Bronchial epithelial cell (primary cell): ENCODE measurements at regions not wholly inside any gene's neighbourhood (a gene's known extent, or its start where the extent isn't known, plus 50 kb on each side); places are given as distances from the start of the nearest gene placed in this dataset.

Experiments
- DNase-seq: peaks from one replicate; pipeline ENCODE4 v3.0.0-alpha.2; 2010; ENCODE audit warnings: low read depth
- FAIRE-seq: peaks from 2 replicates; lab custom pipeline; 2011; peaks lifted over from hg19 to GRCh38; lab: Jason Lieb, UNC
- H3K27me3 ChIP-seq: 2 replicates; pipeline ENCODE4 v1.5.1; 2011; ENCODE audit warnings: low read length; ENCODE audit not compliant: control insufficient read depth, insufficient read depth
- H3K36me3 ChIP-seq: 2 replicates; pipeline ENCODE4 v1.5.1; 2011; ENCODE audit warnings: low read length; ENCODE audit not compliant: control insufficient read depth, insufficient read depth
- H3K4me3 ChIP-seq: 2 replicates; pipeline ENCODE4 v1.5.1; 2011; ENCODE audit warnings: mild to moderate bottlenecking, low read depth, low read length, control low read depth
- TF ChIP-seq, protein P1 (sequence below): IDR thresholded peaks from 2 replicates; pipeline ENCODE4 v1.5.1; 2011; ENCODE audit warnings: mild to moderate bottlenecking, moderate library complexity, low read length, control low read depth, inconsistent platforms; ENCODE audit not compliant: insufficient read depth, severe bottlenecking

GRCh38 chr2:37472959-37473358, 128.5 kb downstream of the QPCT start:
- DNase-seq (peak; percentile 88), FAIRE-seq (no peak)
- Histone ChIP-seq H3K36me3 (no peaks in the 10 kb centered on the region), H3K4me3 (no peak overlapping the region), H3K27me3 (no peaks in the 10 kb centered on the region)
- TF ChIP-seq, protein P1, sequence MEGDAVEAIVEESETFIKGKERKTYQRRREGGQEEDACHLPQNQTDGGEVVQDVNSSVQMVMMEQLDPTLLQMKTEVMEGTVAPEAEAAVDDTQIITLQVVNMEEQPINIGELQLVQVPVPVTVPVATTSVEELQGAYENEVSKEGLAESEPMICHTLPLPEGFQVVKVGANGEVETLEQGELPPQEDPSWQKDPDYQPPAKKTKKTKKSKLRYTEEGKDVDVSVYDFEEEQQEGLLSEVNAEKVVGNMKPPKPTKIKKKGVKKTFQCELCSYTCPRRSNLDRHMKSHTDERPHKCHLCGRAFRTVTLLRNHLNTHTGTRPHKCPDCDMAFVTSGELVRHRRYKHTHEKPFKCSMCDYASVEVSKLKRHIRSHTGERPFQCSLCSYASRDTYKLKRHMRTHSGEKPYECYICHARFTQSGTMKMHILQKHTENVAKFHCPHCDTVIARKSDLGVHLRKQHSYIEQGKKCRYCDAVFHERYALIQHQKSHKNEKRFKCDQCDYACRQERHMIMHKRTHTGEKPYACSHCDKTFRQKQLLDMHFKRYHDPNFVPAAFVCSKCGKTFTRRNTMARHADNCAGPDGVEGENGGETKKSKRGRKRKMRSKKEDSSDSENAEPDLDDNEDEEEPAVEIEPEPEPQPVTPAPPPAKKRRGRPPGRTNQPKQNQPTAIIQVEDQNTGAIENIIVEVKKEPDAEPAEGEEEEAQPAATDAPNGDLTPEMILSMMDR, result no peak

- Histone ChIP-seq H3K27me3 (no peaks in the 10 kb centered on the region), H3K4me3 (no peak overlapping the region), H3K36me3 (no peaks in the 10 kb centered on the region)
- FAIRE-seq (no peak), DNase-seq (no peak)
- TF ChIP-seq, protein P1, result no peak
These were observed 132.0 kb downstream of the QPCT start for GRCh38 chr2:37476411-37476810.

DNA sequence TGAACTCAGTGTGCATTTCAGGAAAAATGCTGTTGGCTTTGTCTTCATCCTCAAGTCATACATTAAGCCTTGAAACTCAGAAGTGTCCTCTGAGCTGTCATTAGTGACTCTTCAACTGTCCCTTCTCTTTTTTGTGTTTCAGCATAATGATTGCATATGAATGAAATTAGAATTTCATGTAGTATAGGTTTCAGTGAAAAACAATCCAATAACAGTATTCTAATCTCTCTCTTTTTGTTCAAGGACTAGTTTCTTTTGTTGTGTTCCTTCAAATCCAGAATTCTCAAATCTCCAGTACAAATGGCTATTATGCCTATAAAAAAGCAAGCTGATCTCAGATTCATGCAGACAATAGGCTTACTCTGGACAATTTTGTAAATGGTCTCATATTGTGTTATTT, 133.5 kb downstream of the QPCT start:
- H3K4me3 ChIP-seq, result no peak overlapping the region
- TF ChIP-seq, protein P1, result no peak
- no peaks in the 10 kb centered on the region for H3K27me3 ChIP-seq
- FAIRE-seq, result no peak
- H3K36me3 ChIP-seq, result no peaks in the 10 kb centered on the region
- DNase-seq, result no peak

DNA sequence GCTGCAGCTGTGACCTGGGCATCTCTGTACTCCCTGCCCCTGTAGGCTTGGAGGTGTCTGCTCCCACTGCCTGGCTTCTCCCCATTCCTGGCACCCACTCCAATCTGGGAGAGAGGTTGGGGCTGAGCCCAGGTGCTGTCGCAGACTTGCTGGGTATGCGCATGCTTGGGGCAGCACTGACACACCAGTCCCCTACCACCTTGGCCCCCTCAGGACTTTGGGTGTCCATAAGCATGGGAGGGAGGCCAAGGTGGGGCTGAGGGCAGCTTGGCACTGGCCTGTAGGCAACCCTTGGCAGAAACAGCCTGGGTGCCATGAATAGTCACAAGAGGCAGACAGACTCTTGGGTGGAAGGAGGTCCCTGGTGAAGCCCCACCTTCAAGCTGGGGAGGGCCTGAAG, 136.8 kb downstream of the QPCT start:
- H3K4me3 ChIP-seq, result no peak overlapping the region
- no peaks in the 10 kb centered on the region for H3K27me3 ChIP-seq
- TF ChIP-seq, protein P1, result no peak
- H3K36me3 ChIP-seq, result no peaks in the 10 kb centered on the region
- DNase-seq (no peak), FAIRE-seq (no peak)

GRCh38 chr2:37489041-37489456, 144.6 kb downstream of the QPCT start:
- Histone ChIP-seq H3K27me3 (no peaks in the 10 kb centered on the region), H3K4me3 (no peak overlapping the region), H3K36me3 (no peaks in the 10 kb centered on the region)
- DNase-seq (no peak), FAIRE-seq (no peak)
- TF ChIP-seq, protein P1, result no peak

- Histone ChIP-seq H3K27me3 (no peaks in the 10 kb centered on the region), H3K36me3 (no peaks in the 10 kb centered on the region), H3K4me3 (no peak overlapping the region)
- DNase-seq (no peak), FAIRE-seq (no peak)
- TF ChIP-seq, protein P1, result no peak
These were observed 145.1 kb downstream of the QPCT start for GRCh38 chr2:37489536-37489935.
